Astrocyte of the spinal cord (primary cell): ENCODE measurements at regions not wholly inside any gene's neighbourhood (a gene's known extent, or its start where the extent isn't known, plus 50 kb on each side); places are given as distances from the start of the nearest gene placed in this dataset.

Experiments
- DNase-seq: peaks from one replicate; pipeline ENCODE4 v3.0.0; 2011; ENCODE audit warnings: low read depth, low spot score
- H3K4me3 ChIP-seq: 2 replicates; pipeline ENCODE4 v1.5.1; 2011; ENCODE audit warnings: low read depth, mild to moderate bottlenecking, low read length, moderate library complexity
- CTCF ChIP-seq: IDR thresholded peaks from 2 replicates; pipeline ENCODE4 v1.5.1; 2012; ENCODE audit warnings: low read depth, mild to moderate bottlenecking, low read length, inconsistent platforms
- in situ Hi-C: cut with HindIII; loops from 2 replicates; pipeline ENCODE4 v1.10.0; 2017; ENCODE audit warnings: low sequenced_read_pairs

DNA sequence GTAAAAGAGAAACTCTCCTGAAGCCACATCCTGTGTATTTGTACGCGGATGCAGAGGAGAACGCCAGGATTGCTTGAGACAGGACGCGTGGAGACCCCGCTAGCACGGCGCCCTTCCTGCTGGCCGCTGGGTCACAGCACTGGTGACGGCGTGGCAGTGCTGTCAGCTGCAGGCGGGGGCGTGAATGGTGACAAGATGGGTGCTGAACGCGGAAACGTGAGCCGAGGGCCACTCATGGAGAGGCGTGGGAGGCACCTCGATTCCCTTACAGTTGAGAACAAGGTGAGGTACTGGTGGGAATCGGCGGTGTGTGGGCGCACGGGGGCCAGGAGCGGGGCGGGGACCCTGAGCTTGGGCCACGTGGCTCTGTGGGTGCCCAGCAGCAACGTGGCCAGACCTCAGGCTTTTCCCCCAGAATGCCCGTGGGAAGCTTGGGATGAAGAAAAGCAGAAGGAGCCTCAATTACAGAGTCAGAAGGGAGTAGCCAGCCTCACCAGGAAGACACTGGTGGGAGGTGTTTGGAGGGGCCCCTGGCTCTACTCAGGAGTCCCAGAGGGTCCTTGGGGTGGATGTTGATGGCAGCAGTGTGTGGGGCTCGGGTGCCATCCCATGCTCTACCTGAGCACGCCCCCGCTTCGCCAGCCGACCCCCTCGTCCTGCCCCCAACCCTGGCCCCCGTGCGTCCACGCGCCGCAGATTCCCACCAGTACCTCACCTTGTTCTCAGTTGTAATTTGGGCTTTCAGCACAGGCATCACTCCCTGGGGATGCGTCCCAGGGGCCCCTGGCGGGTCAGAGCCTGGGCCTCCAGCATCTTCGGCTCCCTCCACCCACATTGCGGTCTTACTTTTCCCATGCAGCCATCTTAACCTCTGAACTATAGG, 208.4 kb upstream of the TCERG1L start:
- TF ChIP-seq CTCF = no peak
- in situ Hi-C loops = no loop called here
- DNase-seq = no peak
- no peak overlapping the region for H3K4me3 ChIP-seq

DNA sequence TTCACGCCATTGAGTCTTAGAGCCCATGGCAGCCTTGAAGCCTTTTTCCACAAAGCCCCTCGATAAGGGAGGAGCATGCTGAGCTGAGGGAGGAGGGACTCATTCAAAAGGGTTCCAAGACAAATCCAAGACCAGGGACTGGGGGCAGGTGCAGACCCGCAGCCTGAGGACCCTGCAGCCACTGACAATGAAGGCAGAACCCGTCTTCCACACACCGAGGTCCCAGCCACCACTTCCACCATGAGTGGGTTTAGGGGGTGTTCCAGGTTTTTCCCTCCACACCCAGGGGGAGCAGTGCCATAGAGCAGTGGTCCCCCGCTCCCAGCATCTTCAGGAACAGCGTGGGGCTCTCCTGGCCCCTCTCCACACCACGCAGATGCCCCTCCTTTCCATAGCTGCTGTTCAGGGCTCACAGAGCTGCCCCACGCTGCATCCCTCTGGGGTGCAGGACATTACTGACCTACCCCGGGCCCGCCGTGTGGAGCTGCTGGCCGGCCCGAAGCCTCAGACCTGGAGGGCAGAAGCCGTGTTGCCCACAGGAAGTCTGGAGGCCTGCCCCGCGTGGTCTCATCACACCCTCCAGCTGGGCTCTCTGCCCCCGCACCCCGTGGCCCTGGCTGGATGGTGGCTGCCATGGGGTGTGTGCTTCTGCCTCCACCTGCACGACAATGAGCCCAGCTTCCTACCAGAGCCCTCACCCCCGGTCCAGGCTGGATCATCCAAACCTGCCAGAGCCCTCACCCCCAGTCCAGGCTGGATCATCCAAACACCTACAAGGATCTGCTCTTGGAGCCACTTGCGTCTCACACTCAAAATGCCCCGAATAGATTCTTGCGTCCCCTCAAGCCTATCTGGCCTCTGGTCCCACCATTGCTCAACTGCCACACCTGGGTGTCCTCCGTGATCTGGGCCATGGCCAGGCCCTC, 220.0 kb upstream of the TCERG1L start:
- no peak overlapping the region for H3K4me3 ChIP-seq
- TF ChIP-seq CTCF = no peak
- DNase-seq = no peak
- in situ Hi-C loops = no loop called here

- DNase-seq = no peak
- no peak for TF ChIP-seq CTCF
- H3K4me3 ChIP-seq = no peak overlapping the region
- in situ Hi-C loops = no loop called here
These were observed 220.8 kb upstream of the TCERG1L start for GRCh38 chr10:131532291-131532690.

- in situ Hi-C loops = no loop called here
- TF ChIP-seq CTCF = no peak
- DNase-seq = no peak
- H3K4me3 ChIP-seq = no peak overlapping the region
These were observed 221.3 kb upstream of the TCERG1L start for GRCh38 chr10:131532745-131533341.

DNA sequence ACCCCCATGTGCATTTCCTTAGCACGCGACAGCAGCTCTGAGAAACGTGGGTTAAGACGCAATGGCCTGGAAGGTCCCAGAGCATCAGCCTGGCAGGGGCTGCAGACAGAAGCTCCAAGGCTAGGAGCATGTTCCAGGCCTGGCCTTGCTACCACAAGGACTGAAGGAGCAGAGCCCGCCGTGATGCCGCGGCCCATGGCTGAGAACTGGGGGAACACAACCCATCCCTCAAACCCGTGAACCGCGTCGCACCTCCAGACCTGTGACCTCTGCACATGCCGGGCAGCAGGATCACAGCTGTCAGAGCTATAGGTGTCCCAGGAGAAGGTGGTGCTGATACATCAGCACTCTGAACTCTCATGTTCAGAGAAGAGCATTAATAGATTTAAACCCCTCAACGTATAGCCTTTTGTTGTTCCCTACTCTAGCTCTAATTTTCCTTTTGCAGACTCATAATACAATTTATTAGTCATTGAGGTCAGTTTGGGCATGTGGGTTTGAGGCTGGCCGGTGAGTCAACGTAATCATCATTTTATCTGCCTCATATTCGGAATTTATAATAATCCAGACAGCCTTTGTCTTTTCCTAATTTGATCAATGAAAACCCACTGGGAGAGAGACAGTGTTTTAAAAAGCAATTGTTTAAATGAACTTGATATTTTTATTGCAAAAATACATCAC, 222.5 kb upstream of the TCERG1L start:
- DNase-seq = no peak
- in situ Hi-C loops = no loop called here
- H3K4me3 ChIP-seq = no peak overlapping the region
- no peak for TF ChIP-seq CTCF

GRCh38 chr10:131534836-131535235, 223.3 kb upstream of the TCERG1L start:
- no peak overlapping the region for H3K4me3 ChIP-seq
- TF ChIP-seq CTCF = no peak
- in situ Hi-C loops = no loop called here
- DNase-seq = no peak
